ENCODE measurements at regions not wholly inside any gene's neighbourhood (a gene's known extent, or its start where the extent isn't known, plus 50 kb on each side); places are given as distances from the start of the nearest gene placed in this dataset.

GRCh38 chr7:92913849-92914248 is 77.5 kb upstream of the CDK6 start:
- TF ChIP-seq, protein P1, sequence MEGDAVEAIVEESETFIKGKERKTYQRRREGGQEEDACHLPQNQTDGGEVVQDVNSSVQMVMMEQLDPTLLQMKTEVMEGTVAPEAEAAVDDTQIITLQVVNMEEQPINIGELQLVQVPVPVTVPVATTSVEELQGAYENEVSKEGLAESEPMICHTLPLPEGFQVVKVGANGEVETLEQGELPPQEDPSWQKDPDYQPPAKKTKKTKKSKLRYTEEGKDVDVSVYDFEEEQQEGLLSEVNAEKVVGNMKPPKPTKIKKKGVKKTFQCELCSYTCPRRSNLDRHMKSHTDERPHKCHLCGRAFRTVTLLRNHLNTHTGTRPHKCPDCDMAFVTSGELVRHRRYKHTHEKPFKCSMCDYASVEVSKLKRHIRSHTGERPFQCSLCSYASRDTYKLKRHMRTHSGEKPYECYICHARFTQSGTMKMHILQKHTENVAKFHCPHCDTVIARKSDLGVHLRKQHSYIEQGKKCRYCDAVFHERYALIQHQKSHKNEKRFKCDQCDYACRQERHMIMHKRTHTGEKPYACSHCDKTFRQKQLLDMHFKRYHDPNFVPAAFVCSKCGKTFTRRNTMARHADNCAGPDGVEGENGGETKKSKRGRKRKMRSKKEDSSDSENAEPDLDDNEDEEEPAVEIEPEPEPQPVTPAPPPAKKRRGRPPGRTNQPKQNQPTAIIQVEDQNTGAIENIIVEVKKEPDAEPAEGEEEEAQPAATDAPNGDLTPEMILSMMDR (IDR thresholded peaks at IDR 0.05): no peak
- TF ChIP-seq EP300 (IDR thresholded peaks at IDR 0.05): no peak
- TF ChIP-seq POLR2A (IDR thresholded peaks at IDR 0.05): no peak

All from stomach (tissue), 4 donors.